ENCODE measurements at regions not wholly inside any gene's neighbourhood (a gene's known extent, or its start where the extent isn't known, plus 50 kb on each side); places are given as distances from the start of the nearest gene placed in this dataset.
"Not testable (repeated sequence)": the region's sequence is repeated elsewhere in the genome, so short reads cannot be mapped to it uniquely, and the experiment has no call there.

GRCh38 chr22:49683032-49683431 is 144.6 kb downstream of the BRD1 start:
- no peak overlapping the region for H3K9ac ChIP-seq (ENCODE audit: low read length)
- peaks cover 3% of the 10 kb centered on the region for H3K27me3 ChIP-seq (ENCODE audit: control insufficient read depth, insufficient read depth, low read length)
- no peak overlapping the region for H3K27ac ChIP-seq (ENCODE audit: low read depth, low read length)
- no peaks in the 10 kb centered on the region for H3K36me3 ChIP-seq (ENCODE audit: control insufficient read depth, insufficient read depth, low read length)
- H3K4me3 ChIP-seq (ENCODE audit: low read length) = no peak overlapping the region
- H3K4me1 ChIP-seq (ENCODE audit: control insufficient read depth, insufficient read depth, low read length) = no peaks in the 10 kb centered on the region

DNA sequence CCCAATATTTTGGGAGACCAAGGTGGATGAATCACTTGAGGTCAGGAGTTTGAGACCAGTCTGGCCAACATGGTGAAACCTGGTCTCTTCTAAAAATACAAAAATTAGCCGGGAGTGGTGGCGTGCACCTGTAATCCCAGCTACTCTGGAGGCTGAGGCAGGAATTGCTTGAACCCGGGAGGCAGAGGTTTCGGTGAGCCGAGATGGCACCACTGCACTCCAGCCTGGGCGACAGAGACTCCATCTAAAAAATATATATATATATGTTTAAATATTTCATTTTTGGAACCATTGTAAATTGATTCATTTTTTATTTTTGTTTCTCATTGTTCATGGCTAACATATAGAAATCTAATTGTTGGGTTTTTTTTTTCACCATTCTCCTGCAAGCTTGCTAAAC is 146.9 kb downstream of the BRD1 start:
- not testable (repeated sequence) for H3K27ac ChIP-seq (ENCODE audit: low read depth, low read length); H3K36me3 ChIP-seq (ENCODE audit: control insufficient read depth, insufficient read depth, low read length); H3K4me3 ChIP-seq (ENCODE audit: low read length); H3K27me3 ChIP-seq (ENCODE audit: control insufficient read depth, insufficient read depth, low read length); H3K4me1 ChIP-seq (ENCODE audit: control insufficient read depth, insufficient read depth, low read length); H3K9ac ChIP-seq (ENCODE audit: low read length)

- Histone ChIP-seq H3K36me3 (ENCODE audit: control insufficient read depth, insufficient read depth, low read length) (no peaks in the 10 kb centered on the region), H3K4me3 (ENCODE audit: low read length) (no peak overlapping the region), H3K9ac (ENCODE audit: low read length) (no peak overlapping the region), H3K4me1 (ENCODE audit: control insufficient read depth, insufficient read depth, low read length) (no peaks in the 10 kb centered on the region), H3K27me3 (ENCODE audit: control insufficient read depth, insufficient read depth, low read length) (no peaks in the 10 kb centered on the region), H3K27ac (ENCODE audit: low read depth, low read length) (no peak overlapping the region)
These were observed 148.9 kb downstream of the BRD1 start for GRCh38 chr22:49678842-49679170.

- H3K36me3 ChIP-seq (ENCODE audit: control insufficient read depth, insufficient read depth, low read length) = no peaks in the 10 kb centered on the region
- no peak overlapping the region for H3K9ac ChIP-seq (ENCODE audit: low read length)
- H3K27me3 ChIP-seq (ENCODE audit: control insufficient read depth, insufficient read depth, low read length) = no peaks in the 10 kb centered on the region
- no peaks in the 10 kb centered on the region for H3K4me1 ChIP-seq (ENCODE audit: control insufficient read depth, insufficient read depth, low read length)
- no peak overlapping the region for H3K27ac ChIP-seq (ENCODE audit: low read depth, low read length)
- H3K4me3 ChIP-seq (ENCODE audit: low read length) = no peak overlapping the region
These were observed 149.4 kb downstream of the BRD1 start for GRCh38 chr22:49678137-49678841.

GRCh38 chr22:49677495-49677889 is 150.2 kb downstream of the BRD1 start:
- H3K4me1 ChIP-seq (ENCODE audit: control insufficient read depth, insufficient read depth, low read length) = no peaks in the 10 kb centered on the region
- no peak overlapping the region for H3K9ac ChIP-seq (ENCODE audit: low read length)
- no peak overlapping the region for H3K4me3 ChIP-seq (ENCODE audit: low read length)
- no peak overlapping the region for H3K27ac ChIP-seq (ENCODE audit: low read depth, low read length)
- no peaks in the 10 kb centered on the region for H3K27me3 ChIP-seq (ENCODE audit: control insufficient read depth, insufficient read depth, low read length)
- no peaks in the 10 kb centered on the region for H3K36me3 ChIP-seq (ENCODE audit: control insufficient read depth, insufficient read depth, low read length)

DNA sequence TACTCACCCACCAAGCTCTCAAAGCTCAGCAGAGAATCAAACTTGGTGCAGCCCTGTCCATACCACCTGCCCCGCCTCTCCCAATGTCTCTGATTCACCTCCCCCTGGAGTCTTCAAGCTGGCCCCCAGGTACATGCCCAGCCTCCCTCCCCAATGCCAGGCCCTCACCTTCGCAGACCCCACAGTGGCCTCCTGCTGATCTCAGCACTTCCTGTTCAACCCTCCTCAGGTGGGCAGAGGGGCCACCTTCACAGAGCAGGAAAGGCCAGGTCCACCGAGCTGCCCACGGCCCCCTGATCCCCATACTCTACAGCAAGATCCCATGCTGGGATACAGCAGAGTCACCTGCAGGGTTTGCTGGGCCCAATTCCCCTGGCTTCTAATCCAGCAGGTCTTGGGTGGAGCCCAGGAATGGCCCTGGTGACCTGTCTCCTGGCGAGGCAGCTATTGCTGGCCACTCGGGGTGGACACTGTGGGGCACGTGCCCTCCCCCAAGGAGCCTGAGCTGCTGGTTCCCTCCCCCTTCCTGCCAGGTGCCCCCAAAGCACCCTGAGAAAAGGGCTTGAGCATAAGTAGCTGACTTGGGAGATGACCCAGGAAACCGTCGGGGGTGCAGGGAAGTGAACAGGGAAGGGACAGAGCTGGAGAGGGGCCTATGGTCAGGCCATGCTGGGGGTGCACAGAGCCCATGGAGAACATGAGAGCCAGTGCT is 150.7 kb downstream of the BRD1 start:
- Histone ChIP-seq H3K9ac (ENCODE audit: low read length) (no peak overlapping the region), H3K27me3 (ENCODE audit: control insufficient read depth, insufficient read depth, low read length) (no peaks in the 10 kb centered on the region), H3K27ac (ENCODE audit: low read depth, low read length) (no peak overlapping the region), H3K36me3 (ENCODE audit: control insufficient read depth, insufficient read depth, low read length) (no peaks in the 10 kb centered on the region), H3K4me1 (ENCODE audit: control insufficient read depth, insufficient read depth, low read length) (no peaks in the 10 kb centered on the region), H3K4me3 (ENCODE audit: low read length) (no peak overlapping the region)

GRCh38 chr22:49676230-49676629 is 151.4 kb downstream of the BRD1 start:
- no peak overlapping the region for H3K9ac ChIP-seq (ENCODE audit: low read length)
- no peaks in the 10 kb centered on the region for H3K4me1 ChIP-seq (ENCODE audit: control insufficient read depth, insufficient read depth, low read length)
- H3K27me3 ChIP-seq (ENCODE audit: control insufficient read depth, insufficient read depth, low read length) = no peaks in the 10 kb centered on the region
- no peak overlapping the region for H3K27ac ChIP-seq (ENCODE audit: low read depth, low read length)
- no peak overlapping the region for H3K4me3 ChIP-seq (ENCODE audit: low read length)
- H3K36me3 ChIP-seq (ENCODE audit: control insufficient read depth, insufficient read depth, low read length) = no peaks in the 10 kb centered on the region

DNA sequence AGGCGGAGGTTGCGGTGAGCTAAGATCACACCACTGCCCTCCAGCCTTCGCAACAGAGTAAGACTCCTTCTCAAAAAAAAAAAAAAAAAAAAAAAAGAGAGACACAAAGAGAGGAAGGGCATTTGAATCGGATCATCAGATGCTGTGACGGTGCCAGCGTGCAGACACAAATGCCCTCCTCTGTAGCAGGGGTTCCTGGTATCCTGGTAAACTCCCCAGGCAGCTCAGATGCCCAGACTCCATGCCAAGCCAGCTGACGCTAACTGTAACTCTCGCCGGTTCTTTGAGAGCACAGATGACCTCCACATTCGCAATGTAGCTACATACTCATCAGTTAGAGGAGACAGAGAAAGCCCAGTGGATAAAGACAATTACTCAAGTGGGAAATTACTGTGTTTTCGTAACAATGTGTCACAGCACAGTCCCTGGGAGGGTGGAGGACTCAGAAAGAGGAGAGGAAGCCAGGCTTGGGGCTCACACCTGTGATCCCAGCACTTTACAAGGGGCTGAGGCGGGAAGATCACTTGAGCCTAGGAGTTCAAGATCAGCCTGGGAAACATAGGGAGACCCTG is 153.1 kb downstream of the BRD1 start:
- no peaks in the 10 kb centered on the region for H3K36me3 ChIP-seq (ENCODE audit: control insufficient read depth, insufficient read depth, low read length)
- H3K27me3 ChIP-seq (ENCODE audit: control insufficient read depth, insufficient read depth, low read length) = peaks cover 6% of the 10 kb centered on the region
- no peaks in the 10 kb centered on the region for H3K4me1 ChIP-seq (ENCODE audit: control insufficient read depth, insufficient read depth, low read length)

DNA sequence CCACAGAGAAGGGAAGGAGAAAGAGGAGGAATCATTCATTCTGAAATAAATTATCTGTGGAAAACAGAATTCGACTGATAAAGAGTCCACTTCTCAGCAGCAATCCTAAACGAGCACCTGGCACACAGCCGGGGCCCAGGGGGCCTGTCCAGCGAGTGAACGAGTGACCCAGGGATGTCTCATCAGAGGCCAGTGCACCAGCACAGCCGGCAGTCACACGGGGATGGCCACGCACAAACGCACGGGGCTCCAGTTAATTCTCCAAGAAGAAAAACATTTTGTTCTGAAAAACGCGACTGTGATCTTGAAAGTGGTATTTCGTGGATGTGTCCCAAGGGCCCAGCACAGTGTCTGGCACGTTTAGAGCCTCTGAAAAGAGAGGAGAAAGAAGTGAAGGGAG is 154.6 kb downstream of the BRD1 start:
- Histone ChIP-seq H3K36me3 (ENCODE audit: control insufficient read depth, insufficient read depth, low read length) (no peaks in the 10 kb centered on the region), H3K4me1 (ENCODE audit: control insufficient read depth, insufficient read depth, low read length) (no peaks in the 10 kb centered on the region), H3K9ac (ENCODE audit: low read length) (no peak overlapping the region), H3K27ac (ENCODE audit: low read depth, low read length) (no peak overlapping the region), H3K4me3 (ENCODE audit: low read length) (no peak overlapping the region), H3K27me3 (ENCODE audit: control insufficient read depth, insufficient read depth, low read length) (peaks cover 6% of the 10 kb centered on the region)

More for the DNA sequence above, 153.1 kb downstream of the BRD1 start:
- Histone ChIP-seq H3K27ac (ENCODE audit: low read depth, low read length) (no peak overlapping the region), H3K9ac (ENCODE audit: low read length) (no peak overlapping the region), H3K4me3 (ENCODE audit: low read length) (no peak overlapping the region)

DNA sequence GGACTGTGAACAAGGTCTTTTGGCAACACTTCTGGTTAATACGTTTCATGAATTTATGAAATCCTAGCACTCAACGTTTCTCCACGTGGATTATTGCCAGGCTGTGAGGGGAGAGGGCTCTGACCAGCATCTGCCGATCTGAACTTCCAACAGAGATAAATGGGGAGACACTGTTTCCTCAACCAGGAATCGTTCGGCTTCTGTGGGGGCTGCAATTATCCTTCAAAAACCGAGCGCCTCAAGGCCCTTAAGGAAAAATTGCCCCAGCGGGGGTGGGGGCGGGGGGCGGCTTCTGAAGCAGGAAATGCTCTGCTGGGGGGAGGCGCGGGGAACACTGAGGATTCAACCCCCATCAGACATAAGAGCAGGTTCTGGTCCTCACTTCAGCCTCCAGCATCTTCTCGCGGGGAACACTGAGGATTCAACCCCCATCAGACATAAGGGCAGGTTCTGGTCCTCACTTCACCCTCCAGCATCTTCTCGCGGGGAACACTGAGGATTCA is 155.6 kb downstream of the BRD1 start:
- Histone ChIP-seq H3K27me3 (ENCODE audit: control insufficient read depth, insufficient read depth, low read length) (peaks cover 6% of the 10 kb centered on the region), H3K4me3 (ENCODE audit: low read length) (no peak overlapping the region)

DNA sequence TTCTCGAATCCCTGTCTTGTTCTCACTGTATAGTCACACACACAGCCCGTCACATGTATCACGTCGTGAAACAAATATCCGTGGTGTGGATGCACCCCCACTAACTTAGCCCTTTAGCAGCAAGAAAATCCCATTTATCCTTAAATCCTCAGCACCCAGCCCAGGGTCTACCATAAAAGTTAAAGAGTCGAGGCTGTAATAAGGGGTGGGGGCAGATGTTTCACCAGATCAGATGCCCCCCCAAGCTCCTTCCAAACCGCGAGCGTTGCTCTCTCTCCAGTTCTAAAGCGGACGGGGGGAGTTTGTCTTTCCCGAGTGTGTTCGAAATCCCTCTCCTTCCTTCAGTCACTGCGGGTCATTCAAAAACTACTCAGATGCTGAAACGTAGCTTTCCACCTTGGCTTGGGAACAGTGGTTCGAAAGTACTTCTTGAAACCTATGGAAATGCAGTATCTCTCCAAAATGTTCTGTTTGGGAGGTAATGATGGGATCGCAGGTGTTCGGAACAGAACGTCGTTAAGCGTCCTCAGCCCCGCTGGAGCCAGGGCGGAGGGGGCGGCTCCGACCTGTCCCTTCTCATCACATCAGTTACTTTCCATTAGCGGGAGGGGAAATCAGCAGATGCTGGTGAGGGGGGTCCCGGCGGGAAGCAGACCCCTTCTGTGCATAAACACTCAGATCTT is 156.2 kb downstream of the BRD1 start:
- H3K27ac ChIP-seq (ENCODE audit: low read depth, low read length) = no peak overlapping the region
- no peaks in the 10 kb centered on the region for H3K4me1 ChIP-seq (ENCODE audit: control insufficient read depth, insufficient read depth, low read length)
- no peak overlapping the region for H3K4me3 ChIP-seq (ENCODE audit: low read length)
- peaks cover 6% of the 10 kb centered on the region for H3K27me3 ChIP-seq (ENCODE audit: control insufficient read depth, insufficient read depth, low read length)
- H3K9ac ChIP-seq (ENCODE audit: low read length) = no peak overlapping the region
- no peaks in the 10 kb centered on the region for H3K36me3 ChIP-seq (ENCODE audit: control insufficient read depth, insufficient read depth, low read length)

More for the DNA sequence above, 155.6 kb downstream of the BRD1 start:
- Histone ChIP-seq H3K4me1 (ENCODE audit: control insufficient read depth, insufficient read depth, low read length) (no peaks in the 10 kb centered on the region), H3K9ac (ENCODE audit: low read length) (no peak overlapping the region), H3K27ac (ENCODE audit: low read depth, low read length) (no peak overlapping the region), H3K36me3 (ENCODE audit: control insufficient read depth, insufficient read depth, low read length) (no peaks in the 10 kb centered on the region)

DNA sequence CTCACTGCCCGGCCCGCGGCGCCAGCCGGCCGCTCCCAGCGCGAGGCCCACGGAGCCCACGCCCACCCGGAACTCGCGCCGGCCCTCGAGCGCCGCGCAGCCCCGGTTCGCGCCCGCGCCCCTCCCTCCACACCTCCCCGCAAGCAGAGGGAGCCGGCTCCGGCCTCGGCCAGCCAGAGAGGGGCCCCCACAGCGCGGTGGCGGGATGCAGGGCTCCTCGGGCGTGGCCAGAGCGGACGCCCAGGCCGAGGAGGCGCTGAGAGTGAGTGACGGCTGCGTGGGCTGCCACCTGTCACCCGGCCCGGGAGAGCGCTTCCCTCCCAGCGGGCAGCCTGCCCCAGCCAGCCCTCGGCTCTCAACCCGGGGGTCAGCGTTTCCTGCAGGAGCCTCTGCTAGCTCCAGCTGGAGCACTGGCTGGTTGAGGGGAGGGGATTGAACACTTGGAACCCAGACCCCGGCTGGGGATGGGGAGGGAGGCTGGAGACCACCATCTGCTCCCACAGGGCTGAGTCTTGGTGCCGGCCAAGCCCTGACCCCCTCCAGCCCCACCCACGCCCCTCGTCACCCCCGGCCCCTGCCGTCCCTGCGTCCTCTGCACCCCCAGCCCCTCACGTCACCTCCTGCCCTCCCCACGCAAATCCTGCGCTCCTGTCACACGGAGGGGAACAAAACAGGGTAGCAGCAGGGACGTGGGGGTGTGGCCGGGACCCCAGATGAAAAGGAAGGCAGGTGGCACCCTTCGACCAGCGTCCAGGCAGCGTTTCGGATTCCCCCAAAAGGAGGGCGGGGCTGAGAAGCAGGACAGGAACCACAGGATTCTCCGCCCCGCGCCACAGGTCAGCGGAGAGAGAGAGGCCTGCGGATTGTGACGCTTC is 157.0 kb downstream of the BRD1 start:
- Histone ChIP-seq H3K27me3 (ENCODE audit: control insufficient read depth, insufficient read depth, low read length) (peaks cover 6% of the 10 kb centered on the region), H3K4me1 (ENCODE audit: control insufficient read depth, insufficient read depth, low read length) (no peaks in the 10 kb centered on the region), H3K36me3 (ENCODE audit: control insufficient read depth, insufficient read depth, low read length) (no peaks in the 10 kb centered on the region), H3K27ac (ENCODE audit: low read depth, low read length) (no peak overlapping the region), H3K9ac (ENCODE audit: low read length) (no peak overlapping the region), H3K4me3 (ENCODE audit: low read length) (no peak overlapping the region)
